Neural cell (in vitro differentiated cells): ENCODE measurements at regions not wholly inside any gene's neighbourhood (a gene's known extent, or its start where the extent isn't known, plus 50 kb on each side); places are given as distances from the start of the nearest gene placed in this dataset.

Source experiments
- H2AFZ ChIP-seq: fragments of 200-600, 300-800 bp; sonication (generic), shearing (Covaris generic); 2 replicates; pipeline ENCODE4 v1.6.0; 2014; ENCODE audit warnings: low read depth, mild to moderate bottlenecking, antibody characterized with exemption, low read length, moderate library complexity
- H3F3A ChIP-seq: fragments of 200-600 bp; shearing (Covaris generic); 2 replicates; pipeline ENCODE4 v1.6.1; 2016; ENCODE audit warnings: mild to moderate bottlenecking, moderate library complexity, mixed read lengths, antibody characterized with exemption, low read length; ENCODE audit not compliant: insufficient read depth, poor library complexity, severe bottlenecking
- H3K27ac ChIP-seq: fragments of 200-600, 300-800 bp; sonication (generic), shearing (Covaris generic); 2 replicates; pipeline ENCODE4 v1.5.1; 2014; ENCODE audit warnings: mild to moderate bottlenecking, low read length, moderate library complexity
- H3K27me3 ChIP-seq: fragments of 300-800, 200-600 bp; sonication (generic), shearing (Covaris generic); 2 replicates; pipeline ENCODE4 v1.6.0; 2014; ENCODE audit warnings: mild to moderate bottlenecking, low read depth, low read length, moderate library complexity; ENCODE audit not compliant: insufficient read depth
- H3K36me3 ChIP-seq: fragments of 300-800, 200-600 bp; sonication (generic), shearing (Covaris generic); 2 replicates; pipeline ENCODE4 v1.5.1; 2014; ENCODE audit warnings: mild to moderate bottlenecking, antibody characterized with exemption, low read length, moderate library complexity; ENCODE audit not compliant: insufficient read depth
- H3K4me2 ChIP-seq: fragments of 300-800, 200-600 bp; sonication (generic), shearing (Covaris generic); 2 replicates; pipeline ENCODE4 v1.6.0; 2014; ENCODE audit warnings: mild to moderate bottlenecking, low read length
- H3K4me3 ChIP-seq: fragments of 300-800, 200-600 bp; sonication (generic), shearing (Covaris generic); 2 replicates; pipeline ENCODE4 v1.5.1; 2014; ENCODE audit warnings: mild to moderate bottlenecking, low read length, moderate library complexity
- H3K79me2 ChIP-seq: fragments of 200-600 bp; shearing (Covaris generic); replicated peaks from 2 replicates; pipeline ENCODE4 v1.6.0; 2014; ENCODE audit warnings: mild to moderate bottlenecking, low read length, moderate library complexity; ENCODE audit not compliant: insufficient read depth
- H3K9ac ChIP-seq: fragments of 300-800, 200-600 bp; sonication (generic), shearing (Covaris generic); 2 replicates; pipeline ENCODE4 v1.6.1; 2016; ENCODE audit warnings: mild to moderate bottlenecking, low read length, mixed read lengths
- H3K9me2 ChIP-seq: fragments of 200-600 bp; shearing (Covaris generic); 2 replicates; pipeline ENCODE4 v1.6.1; 2016; ENCODE audit warnings: mild to moderate bottlenecking, low read length, mixed read lengths; ENCODE audit not compliant: insufficient read depth
- H3K9me3 ChIP-seq: fragments of 200-600, 300-800 bp; sonication (generic), shearing (Covaris generic); 2 replicates; pipeline ENCODE4 v1.6.1; 2016; ENCODE audit warnings: mild to moderate bottlenecking, mixed run types, low read length, moderate library complexity, mixed read lengths
- H4K20me1 ChIP-seq: fragments of 200-600 bp; shearing (Covaris generic); 2 replicates; pipeline ENCODE4 v1.6.1; 2016; ENCODE audit warnings: mild to moderate bottlenecking, mixed run types; ENCODE audit not compliant: insufficient read depth
- CTCF ChIP-seq: fragments of 450-650 bp; IDR thresholded peaks from 2 replicates; pipeline ENCODE4 v1.5.1; 2014; ENCODE audit warnings: antibody characterized with exemption, mild to moderate bottlenecking, moderate library complexity; ENCODE audit not compliant: poor library complexity, severe bottlenecking
- EP300 ChIP-seq: fragments of 450-650 bp; conservative IDR thresholded peaks from 2 replicates; pipeline ENCODE4 v1.6.1; 2014; ENCODE audit warnings: antibody characterized with exemption, mild to moderate bottlenecking, moderate library complexity; ENCODE audit not compliant: poor library complexity, severe bottlenecking
- EZH2 ChIP-seq: fragments of 200-600, 300-800 bp; shearing (Covaris generic), sonication (generic); IDR thresholded peaks from 2 replicates; pipeline ENCODE4 v1.6.1; 2014; ENCODE audit warnings: antibody characterized with exemption, low read length, borderline replicate concordance, mild to moderate bottlenecking; ENCODE audit not compliant: insufficient read depth, poor library complexity, severe bottlenecking
- MXI1 ChIP-seq: fragments of 450-650 bp; conservative IDR thresholded peaks from 2 replicates; pipeline ENCODE4 v1.6.1; 2014; ENCODE audit warnings: antibody characterized with exemption, mild to moderate bottlenecking; ENCODE audit not compliant: poor library complexity, severe bottlenecking
- POLR2AphosphoS5 ChIP-seq: IDR thresholded peaks from 2 replicates; pipeline ENCODE4 v1.6.1; 2012
- RAD21 ChIP-seq: fragments of 450-650 bp; conservative IDR thresholded peaks from 2 replicates; pipeline ENCODE4 v1.6.1; 2014; ENCODE audit warnings: antibody characterized with exemption, mild to moderate bottlenecking, moderate library complexity
- REST ChIP-seq: IDR thresholded peaks from 2 replicates; pipeline ENCODE4 v1.6.1; 2012; ENCODE audit warnings: borderline replicate concordance
- SMC3 ChIP-seq: fragments of 450-650 bp; conservative IDR thresholded peaks from 2 replicates; pipeline ENCODE4 v1.6.1; 2014; ENCODE audit warnings: antibody characterized with exemption, mild to moderate bottlenecking, moderate library complexity; ENCODE audit not compliant: poor library complexity
- TAF1 ChIP-seq: IDR thresholded peaks from 2 replicates; pipeline ENCODE4 v1.6.1; 2012; ENCODE audit warnings: low read depth

GRCh38 chr11:96627376-96627775 is 237.6 kb downstream of the JRKL start:
- Histone ChIP-seq H3K4me3 (no peak overlapping the region), H3K9me3 (no peaks in the 10 kb centered on the region), H2AFZ (no peak overlapping the region), H3K9me2 (no peaks in the 10 kb centered on the region), H3K36me3 (no peaks in the 10 kb centered on the region), H3K9ac (no peak overlapping the region), H3K79me2 (no peaks in the 10 kb centered on the region), H3F3A (no peaks in the 10 kb centered on the region), H3K4me2 (no peak overlapping the region), H4K20me1 (no peaks in the 10 kb centered on the region), H3K27ac (no peak overlapping the region), H3K27me3 (no peaks in the 10 kb centered on the region)
- no peak for TF ChIP-seq RAD21
- TF ChIP-seq EP300, result no peak
- no peak for TF ChIP-seq SMC3
- TF ChIP-seq TAF1, result no peak
- TF ChIP-seq REST, result no peak
- no peak for TF ChIP-seq POLR2AphosphoS5
- no peak for TF ChIP-seq MXI1
- TF ChIP-seq CTCF, result no peak
- no peak for TF ChIP-seq EZH2

- Histone ChIP-seq H3K4me2 (no peak overlapping the region), H3K9me3 (no peaks in the 10 kb centered on the region), H2AFZ (no peak overlapping the region)
These were observed 245.8 kb downstream of the JRKL start for GRCh38 chr11:96635655-96636054.

More at GRCh38 chr11:96635655-96636054, 245.8 kb downstream of the JRKL start:
- TF ChIP-seq REST (no peak), RAD21 (no peak), TAF1 (no peak), SMC3 (no peak)
- Histone ChIP-seq H3K9ac (no peak overlapping the region), H3K4me3 (no peak overlapping the region), H3K27me3 (no peaks in the 10 kb centered on the region), H3F3A (no peaks in the 10 kb centered on the region), H3K36me3 (no peaks in the 10 kb centered on the region), H3K79me2 (no peaks in the 10 kb centered on the region), H4K20me1 (no peaks in the 10 kb centered on the region), H3K9me2 (no peaks in the 10 kb centered on the region), H3K27ac (no peak overlapping the region)
